ENCODE measurements at regions not wholly inside any gene's neighbourhood (a gene's known extent, or its start where the extent isn't known, plus 50 kb on each side); places are given as distances from the start of the nearest gene placed in this dataset.

DNA sequence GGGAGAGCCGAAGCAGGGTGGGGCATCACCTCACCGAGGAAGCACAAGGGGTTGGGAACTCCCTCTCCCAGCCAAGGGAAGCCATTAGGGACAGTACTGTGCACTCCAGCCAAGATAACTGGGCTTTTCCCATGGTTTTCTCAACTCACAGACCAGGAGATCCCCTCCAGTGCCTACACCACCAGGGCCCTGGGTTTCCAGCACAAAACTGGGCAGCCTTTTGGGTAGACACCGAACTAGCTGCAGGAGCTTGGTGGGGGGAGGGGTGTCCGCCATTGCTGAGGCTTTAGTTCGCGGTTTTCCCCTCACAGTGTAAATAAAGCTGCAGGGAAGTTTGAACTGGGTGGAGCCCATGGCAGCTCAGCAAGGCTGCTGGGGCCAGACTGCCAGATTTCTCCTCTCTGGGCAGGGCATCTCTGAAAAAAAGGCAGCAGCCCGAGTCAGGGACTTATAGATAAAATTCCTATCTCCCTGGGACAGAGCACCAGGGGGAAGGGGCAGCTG, 129.6 kb upstream of the LMCD1 start:
- DNase-seq (ENCODE audit: low spot score in 2 of 2), result no peak
- H3K9me3 ChIP-seq, result peaks cover 0 to 7% of the 10 kb centered on the region in 2 donors
- H3K27me3 ChIP-seq, result no peaks in the 10 kb centered on the region
- H3K27ac ChIP-seq, result no peak overlapping the region
- H3K4me3 ChIP-seq, result no peak overlapping the region
- H3K36me3 ChIP-seq, result no peaks in the 10 kb centered on the region
- intact Hi-C loops (cut with DNase I; ENCODE audit: low total_unique reads), result no loop called here
- TF ChIP-seq POLR2A (IDR thresholded peaks at IDR 0.05) (no peak), POLR2AphosphoS5 (IDR thresholded peaks at IDR 0.05) (no peak)
- TF ChIP-seq, protein P1, sequence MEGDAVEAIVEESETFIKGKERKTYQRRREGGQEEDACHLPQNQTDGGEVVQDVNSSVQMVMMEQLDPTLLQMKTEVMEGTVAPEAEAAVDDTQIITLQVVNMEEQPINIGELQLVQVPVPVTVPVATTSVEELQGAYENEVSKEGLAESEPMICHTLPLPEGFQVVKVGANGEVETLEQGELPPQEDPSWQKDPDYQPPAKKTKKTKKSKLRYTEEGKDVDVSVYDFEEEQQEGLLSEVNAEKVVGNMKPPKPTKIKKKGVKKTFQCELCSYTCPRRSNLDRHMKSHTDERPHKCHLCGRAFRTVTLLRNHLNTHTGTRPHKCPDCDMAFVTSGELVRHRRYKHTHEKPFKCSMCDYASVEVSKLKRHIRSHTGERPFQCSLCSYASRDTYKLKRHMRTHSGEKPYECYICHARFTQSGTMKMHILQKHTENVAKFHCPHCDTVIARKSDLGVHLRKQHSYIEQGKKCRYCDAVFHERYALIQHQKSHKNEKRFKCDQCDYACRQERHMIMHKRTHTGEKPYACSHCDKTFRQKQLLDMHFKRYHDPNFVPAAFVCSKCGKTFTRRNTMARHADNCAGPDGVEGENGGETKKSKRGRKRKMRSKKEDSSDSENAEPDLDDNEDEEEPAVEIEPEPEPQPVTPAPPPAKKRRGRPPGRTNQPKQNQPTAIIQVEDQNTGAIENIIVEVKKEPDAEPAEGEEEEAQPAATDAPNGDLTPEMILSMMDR (IDR thresholded peaks at IDR 0.05), result no peak
- no peaks in the 10 kb centered on the region for H3K4me1 ChIP-seq

DNA sequence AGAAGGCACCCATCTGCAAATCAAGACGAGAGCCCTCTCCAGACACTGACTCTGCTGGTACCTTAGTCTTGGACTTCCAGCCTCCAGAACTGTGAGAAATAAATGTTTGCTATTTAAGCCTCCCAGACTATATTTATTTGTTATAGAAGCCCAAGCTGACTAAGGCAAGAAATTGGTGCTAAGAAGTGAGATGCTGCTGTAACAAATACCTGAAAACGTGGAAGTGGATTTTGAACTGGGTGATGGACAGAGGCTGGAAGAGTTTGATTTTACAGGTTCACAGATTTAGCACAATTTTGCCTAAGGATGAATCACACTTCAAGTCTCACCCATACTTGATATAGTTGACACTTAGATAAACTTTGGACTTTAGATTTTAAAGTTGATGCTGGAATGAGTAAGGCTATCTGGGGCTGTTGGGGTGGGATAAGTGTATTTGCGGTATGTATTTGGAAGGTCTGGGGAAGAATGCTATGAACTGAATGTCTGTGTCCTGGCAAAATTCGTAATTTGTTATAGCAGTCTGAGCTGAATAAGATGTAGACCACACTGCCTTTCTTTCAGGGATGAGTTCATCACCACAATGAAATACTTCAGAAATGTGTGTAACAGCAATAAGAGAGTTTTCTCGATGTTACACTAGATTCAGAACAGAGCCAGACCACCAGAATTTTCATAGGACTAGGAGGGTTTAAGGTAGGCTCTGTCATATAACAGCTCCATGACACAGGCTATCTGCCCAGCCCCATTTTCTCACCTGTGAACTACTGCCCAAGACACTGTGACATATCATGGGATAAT, 120.5 kb upstream of the LMCD1 start:
- no peak for DNase-seq (ENCODE audit: low spot score in 2 of 2)
- Histone ChIP-seq H3K27ac (no peak overlapping the region), H3K4me1 (no peaks in the 10 kb centered on the region), H3K36me3 (no peaks in the 10 kb centered on the region), H3K27me3 (no peaks in the 10 kb centered on the region), H3K4me3 (no peak overlapping the region), H3K9me3 (peaks cover 0 to 8% of the 10 kb centered on the region in 2 donors)
- TF ChIP-seq POLR2A (IDR thresholded peaks at IDR 0.05) (no peak), POLR2AphosphoS5 (IDR thresholded peaks at IDR 0.05) (no peak)
- TF ChIP-seq, protein P1 (IDR thresholded peaks at IDR 0.05), result no peak
- intact Hi-C loops (cut with DNase I; ENCODE audit: low total_unique reads), result no loop called here

DNA sequence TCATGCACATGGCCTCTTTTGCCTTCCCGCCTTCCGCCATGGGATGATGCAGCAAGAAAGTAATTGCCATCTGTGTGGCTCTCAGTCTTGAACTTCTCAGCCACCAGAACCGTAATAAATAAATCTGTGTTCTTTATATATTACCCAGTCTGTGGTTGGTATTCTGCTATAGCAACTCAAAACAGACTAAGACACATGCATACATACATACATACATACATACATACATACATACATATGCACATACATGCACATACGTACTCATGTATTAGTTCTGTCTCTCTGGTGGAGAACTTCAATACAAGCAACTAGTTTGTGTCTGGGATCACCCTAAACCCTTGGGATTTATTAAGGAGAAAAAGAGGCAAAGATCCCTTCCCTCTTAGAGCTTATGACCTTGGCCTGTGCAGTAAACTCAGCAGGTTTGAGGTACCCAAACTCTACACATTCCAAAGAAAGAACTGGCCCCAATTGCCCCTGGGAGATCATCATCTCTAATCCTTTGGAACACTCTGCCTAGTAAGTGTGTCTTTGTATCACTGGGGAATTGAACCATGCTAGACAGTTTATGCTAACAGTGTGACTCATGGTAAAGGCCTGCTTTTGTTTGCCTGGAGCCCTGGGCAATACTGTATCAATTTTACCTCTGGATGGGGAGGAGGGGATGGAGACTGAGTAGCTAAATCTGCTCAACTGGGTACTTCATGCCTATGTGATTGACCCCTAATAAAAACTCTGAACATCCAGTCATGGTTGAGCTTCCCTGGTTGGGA, 115.6 kb upstream of the LMCD1 start:
- TF ChIP-seq POLR2AphosphoS5 (IDR thresholded peaks at IDR 0.05), result no peak
- TF ChIP-seq, protein P1 (IDR thresholded peaks at IDR 0.05), result no peak
- TF ChIP-seq POLR2A (IDR thresholded peaks at IDR 0.05), result no peak
- no peaks in the 10 kb centered on the region for H3K4me1 ChIP-seq
- no peaks in the 10 kb centered on the region for H3K36me3 ChIP-seq
- DNase-seq (ENCODE audit: low spot score in 2 of 2), result no peak
- intact Hi-C loops (cut with DNase I; ENCODE audit: low total_unique reads), result no loop called here
- no peaks in the 10 kb centered on the region for H3K27me3 ChIP-seq
- H3K27ac ChIP-seq, result no peak overlapping the region
- no peak overlapping the region for H3K4me3 ChIP-seq
- no peaks in the 10 kb centered on the region for H3K9me3 ChIP-seq

DNA sequence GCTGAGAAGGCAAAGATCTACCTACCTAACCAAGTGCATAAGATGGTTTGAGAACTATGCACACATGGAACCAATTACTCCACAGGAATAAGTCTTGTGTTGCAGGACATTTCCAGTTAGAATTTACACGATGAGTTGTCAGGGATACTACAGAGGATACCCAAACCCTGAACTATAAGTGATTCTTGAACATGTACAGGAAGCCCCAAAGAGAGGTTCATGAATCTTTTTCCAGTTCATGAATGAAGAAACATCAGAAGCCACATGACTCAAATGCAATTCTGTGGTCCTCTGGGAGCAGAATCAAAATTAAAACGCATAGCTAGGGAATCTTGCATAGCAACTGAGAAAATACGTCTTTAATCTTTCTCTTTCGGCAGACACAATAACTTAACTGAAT, 114.1 kb upstream of the LMCD1 start:
- no peaks in the 10 kb centered on the region for H3K4me1 ChIP-seq

More for the DNA sequence above, 114.1 kb upstream of the LMCD1 start:
- intact Hi-C loops (cut with DNase I; ENCODE audit: low total_unique reads), result no loop called here
- TF ChIP-seq, protein P1 (IDR thresholded peaks at IDR 0.05), result no peak
- TF ChIP-seq POLR2A (IDR thresholded peaks at IDR 0.05), result no peak
- TF ChIP-seq POLR2AphosphoS5 (IDR thresholded peaks at IDR 0.05), result no peak
- H3K36me3 ChIP-seq, result no peaks in the 10 kb centered on the region
- no peak for DNase-seq (ENCODE audit: low spot score in 2 of 2)
- H3K27me3 ChIP-seq, result no peaks in the 10 kb centered on the region
- H3K27ac ChIP-seq, result no peak overlapping the region
- no peak overlapping the region for H3K4me3 ChIP-seq
- H3K9me3 ChIP-seq, result no peaks in the 10 kb centered on the region
